ENCODE measurements at regions not wholly inside any gene's neighbourhood (a gene's known extent, or its start where the extent isn't known, plus 50 kb on each side); places are given as distances from the start of the nearest gene placed in this dataset.

- no peak for DNase-seq (ENCODE audit: low read depth)
- no peak for TF ChIP-seq CTCF (conservative IDR thresholded peaks at IDR 0.05; ENCODE audit: low read depth, low read length)
- no peak overlapping the region for H3K4me3 ChIP-seq (ENCODE audit: low read depth, low read length)
Measured at GRCh38 chr12:29048787-29049186, 100.3 kb upstream of the FAR2 start.

DNA sequence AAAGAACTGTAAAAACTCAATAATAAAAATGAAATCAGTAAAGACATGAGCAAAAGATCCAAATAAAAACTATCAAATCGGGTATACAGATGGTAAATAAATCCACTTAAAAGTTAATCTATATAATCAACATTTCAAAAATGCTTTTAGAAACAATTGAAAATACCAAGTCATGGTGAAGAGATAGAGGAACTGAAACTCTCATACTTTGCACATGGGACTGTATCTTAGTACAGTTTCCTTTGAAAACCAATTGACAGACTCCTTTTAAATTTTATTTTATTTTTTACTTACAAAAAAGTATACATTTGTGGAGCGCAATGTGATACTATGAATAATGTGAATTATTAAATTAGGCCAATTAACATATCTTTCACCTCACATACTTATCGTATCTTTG lies 98.6 kb upstream of the FAR2 start:
- H3K4me3 ChIP-seq (ENCODE audit: low read depth, low read length): no peak overlapping the region
- TF ChIP-seq CTCF (conservative IDR thresholded peaks at IDR 0.05; ENCODE audit: low read depth, low read length): no peak
- DNase-seq (ENCODE audit: low read depth): no peak

GRCh38 chr12:29051221-29051620 lies 97.9 kb upstream of the FAR2 start:
- no peak for DNase-seq (ENCODE audit: low read depth)
- TF ChIP-seq CTCF (conservative IDR thresholded peaks at IDR 0.05; ENCODE audit: low read depth, low read length): no peak
- H3K4me3 ChIP-seq (ENCODE audit: low read depth, low read length): no peak overlapping the region

GRCh38 chr12:29053567-29053966 lies 95.5 kb upstream of the FAR2 start:
- no peak overlapping the region for H3K4me3 ChIP-seq (ENCODE audit: low read depth, low read length)
- no peak for DNase-seq (ENCODE audit: low read depth)
- no peak for TF ChIP-seq CTCF (conservative IDR thresholded peaks at IDR 0.05; ENCODE audit: low read depth, low read length)

GRCh38 chr12:29054858-29055663 lies 94.0 kb upstream of the FAR2 start:
- TF ChIP-seq CTCF (conservative IDR thresholded peaks at IDR 0.05; ENCODE audit: low read depth, low read length): no peak
- no peak for DNase-seq (ENCODE audit: low read depth)

DNA sequence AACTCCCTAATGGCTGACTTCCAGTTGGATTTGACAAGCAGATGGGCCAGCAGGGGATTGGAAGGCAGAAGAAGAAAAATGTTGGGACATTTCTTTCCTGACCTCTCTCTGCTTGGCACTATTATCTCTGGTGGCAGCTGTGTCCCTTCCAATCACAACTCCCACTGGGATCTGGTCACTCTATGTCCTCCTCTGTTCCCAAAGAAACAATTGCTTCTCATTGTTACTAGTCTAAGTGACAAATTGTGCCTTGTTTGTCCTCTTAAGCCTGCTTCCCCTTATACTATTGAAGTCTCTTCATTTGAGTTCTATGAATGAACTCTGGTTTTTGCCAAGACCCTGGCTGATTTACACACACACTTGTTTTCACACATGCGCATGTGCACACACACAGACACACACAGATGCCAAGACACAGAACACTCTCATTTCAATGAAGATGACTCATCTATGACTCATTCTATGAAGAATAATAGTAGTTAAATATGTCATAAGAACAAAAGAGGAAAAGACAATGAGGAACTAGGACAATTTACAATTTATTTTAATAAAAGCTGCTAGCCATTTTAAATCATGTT lies 83.0 kb upstream of the FAR2 start:
- TF ChIP-seq CTCF (conservative IDR thresholded peaks at IDR 0.05; ENCODE audit: low read depth, low read length): no peak
- H3K4me3 ChIP-seq (ENCODE audit: low read depth, low read length): no peak overlapping the region
- DNase-seq (ENCODE audit: low read depth): no peak

More at GRCh38 chr12:29054858-29055663, 94.0 kb upstream of the FAR2 start:
- H3K4me3 ChIP-seq (ENCODE audit: low read depth, low read length): no peak overlapping the region

GRCh38 chr12:29067430-29067829 lies 81.6 kb upstream of the FAR2 start:
- no peak for TF ChIP-seq CTCF (conservative IDR thresholded peaks at IDR 0.05; ENCODE audit: low read depth, low read length)
- H3K4me3 ChIP-seq (ENCODE audit: low read depth, low read length): no peak overlapping the region
- no peak for DNase-seq (ENCODE audit: low read depth)

Measured in epithelial cell of proximal tubule (primary cell).